Stomach (tissue), 4 donors: ENCODE measurements at regions not wholly inside any gene's neighbourhood (a gene's known extent, or its start where the extent isn't known, plus 50 kb on each side); places are given as distances from the start of the nearest gene placed in this dataset.

Experiments used
- POLR2A ChIP-seq, 4 donors: fragments of 450-650 bp; IDR thresholded peaks; one replicate each; pipeline ENCODE4 v1.6.1; 2016; ENCODE audit warnings: antibody characterized with exemption in 4 of 4, control low read depth in 2 of 4, mild to moderate bottlenecking in 1 of 4, moderate library complexity in 1 of 4
- POLR2AphosphoS5 ChIP-seq, 3 donors: sonication (generic); formaldehyde crosslinking; IDR thresholded peaks; one replicate each; pipeline ENCODE4 v1.6.1; 2016; ENCODE audit warnings: antibody characterized with exemption in 3 of 3
- TF ChIP-seq, protein P1 (sequence below), 7 experiments: fragments of 450-650 bp in 4 of 7; fragments of 200-600 bp in 3 of 7; sonication (generic) in 3 of 7; IDR thresholded peaks; one replicate each; pipeline ENCODE4 v1.5.1; 2016 to 2019; ENCODE audit warnings: antibody characterized with exemption in 7 of 7, control low read depth in 2 of 7, mild to moderate bottlenecking in 1 of 7

DNA sequence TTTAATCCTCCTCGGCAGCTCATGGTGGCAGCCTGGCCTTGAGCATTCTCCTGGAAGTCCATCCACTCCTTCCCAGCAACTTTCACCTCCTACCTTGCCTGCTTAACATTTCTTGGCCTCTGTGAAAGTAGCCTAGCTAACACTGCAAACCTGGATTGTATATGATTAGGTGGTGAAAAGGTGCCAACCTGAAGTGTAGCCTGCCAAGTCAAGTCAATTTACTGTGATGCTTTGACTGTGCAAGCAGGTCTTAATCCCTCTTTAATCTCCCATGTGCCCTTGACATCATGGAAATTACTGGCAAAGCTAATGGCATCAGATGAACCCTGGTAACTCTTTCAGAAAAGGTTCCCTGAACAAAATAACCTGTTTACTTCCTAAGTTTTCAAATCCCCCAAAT lies 169.7 kb upstream of the NR2F2 start:
- TF ChIP-seq, protein P1, sequence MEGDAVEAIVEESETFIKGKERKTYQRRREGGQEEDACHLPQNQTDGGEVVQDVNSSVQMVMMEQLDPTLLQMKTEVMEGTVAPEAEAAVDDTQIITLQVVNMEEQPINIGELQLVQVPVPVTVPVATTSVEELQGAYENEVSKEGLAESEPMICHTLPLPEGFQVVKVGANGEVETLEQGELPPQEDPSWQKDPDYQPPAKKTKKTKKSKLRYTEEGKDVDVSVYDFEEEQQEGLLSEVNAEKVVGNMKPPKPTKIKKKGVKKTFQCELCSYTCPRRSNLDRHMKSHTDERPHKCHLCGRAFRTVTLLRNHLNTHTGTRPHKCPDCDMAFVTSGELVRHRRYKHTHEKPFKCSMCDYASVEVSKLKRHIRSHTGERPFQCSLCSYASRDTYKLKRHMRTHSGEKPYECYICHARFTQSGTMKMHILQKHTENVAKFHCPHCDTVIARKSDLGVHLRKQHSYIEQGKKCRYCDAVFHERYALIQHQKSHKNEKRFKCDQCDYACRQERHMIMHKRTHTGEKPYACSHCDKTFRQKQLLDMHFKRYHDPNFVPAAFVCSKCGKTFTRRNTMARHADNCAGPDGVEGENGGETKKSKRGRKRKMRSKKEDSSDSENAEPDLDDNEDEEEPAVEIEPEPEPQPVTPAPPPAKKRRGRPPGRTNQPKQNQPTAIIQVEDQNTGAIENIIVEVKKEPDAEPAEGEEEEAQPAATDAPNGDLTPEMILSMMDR (IDR thresholded peaks at IDR 0.05) = no peak
- TF ChIP-seq POLR2A (IDR thresholded peaks at IDR 0.05) (no peak), POLR2AphosphoS5 (IDR thresholded peaks at IDR 0.05) (peak; percentile 9 to 72 (median 53))
